GM13976 (cell line): ENCODE measurements at regions not wholly inside any gene's neighbourhood (a gene's known extent, or its start where the extent isn't known, plus 50 kb on each side); places are given as distances from the start of the nearest gene placed in this dataset.

Experiments used
- DNase-seq: peaks from one replicate; pipeline ENCODE4 v3.0.0; 2012; ENCODE audit warnings: low spot score
- in situ Hi-C: fragments of 300-500 bp; cut with MboI; formaldehyde crosslinking; loops from one replicate; pipeline ENCODE4 v1.12.0; 2022; ENCODE audit warnings: low sequenced_read_pairs, mixed read lengths, inconsistent platforms; ENCODE audit not compliant: unreplicated experiment
- TF ChIP-seq, protein P1 (sequence below): IDR thresholded peaks from 2 replicates; pipeline ENCODE4 v1.5.1; 2012; ENCODE audit warnings: borderline replicate concordance, mild to moderate bottlenecking; ENCODE audit not compliant: insufficient read depth; ENCODE audit errors: extremely low read depth, missing control alignments, control extremely low read depth

DNA sequence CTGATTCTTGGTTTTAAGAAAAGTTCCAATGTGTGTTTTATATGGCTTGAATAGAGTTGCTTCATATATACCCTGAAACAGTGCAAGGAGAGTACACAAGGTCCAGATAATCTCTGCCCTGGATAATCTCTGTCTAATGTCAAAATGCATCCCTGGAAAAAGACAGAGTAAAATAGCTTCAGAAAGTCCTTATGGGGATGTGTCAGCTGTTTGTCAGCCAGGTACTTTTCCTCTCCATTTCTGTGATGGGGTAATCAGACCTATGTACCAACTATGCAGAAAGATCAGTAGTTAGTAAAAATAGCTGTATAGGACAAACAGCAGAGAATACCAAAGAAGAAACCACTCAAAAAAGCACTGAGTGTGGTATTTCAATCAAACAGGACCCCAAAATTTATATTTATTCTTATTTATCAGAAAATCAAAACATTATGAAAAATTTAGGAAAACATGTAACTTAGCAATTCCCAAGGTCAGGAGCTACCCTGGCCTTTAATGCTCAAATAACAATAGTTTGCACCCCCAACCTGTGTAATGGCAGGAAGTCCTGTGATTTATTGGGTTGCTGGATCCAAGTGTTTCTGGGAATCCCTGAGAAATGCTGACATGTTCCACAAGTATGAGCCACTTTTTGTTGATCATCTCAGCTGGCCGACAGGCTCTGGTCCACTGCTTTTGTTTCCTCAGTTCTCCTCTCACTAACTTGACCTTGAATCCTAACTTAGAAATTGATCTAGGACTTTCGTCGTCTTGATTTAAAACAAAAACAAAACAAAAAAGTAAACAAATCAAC is 69.6 kb downstream of the MDH1 start:
- in situ Hi-C loops = no loop called here
- TF ChIP-seq, protein P1, sequence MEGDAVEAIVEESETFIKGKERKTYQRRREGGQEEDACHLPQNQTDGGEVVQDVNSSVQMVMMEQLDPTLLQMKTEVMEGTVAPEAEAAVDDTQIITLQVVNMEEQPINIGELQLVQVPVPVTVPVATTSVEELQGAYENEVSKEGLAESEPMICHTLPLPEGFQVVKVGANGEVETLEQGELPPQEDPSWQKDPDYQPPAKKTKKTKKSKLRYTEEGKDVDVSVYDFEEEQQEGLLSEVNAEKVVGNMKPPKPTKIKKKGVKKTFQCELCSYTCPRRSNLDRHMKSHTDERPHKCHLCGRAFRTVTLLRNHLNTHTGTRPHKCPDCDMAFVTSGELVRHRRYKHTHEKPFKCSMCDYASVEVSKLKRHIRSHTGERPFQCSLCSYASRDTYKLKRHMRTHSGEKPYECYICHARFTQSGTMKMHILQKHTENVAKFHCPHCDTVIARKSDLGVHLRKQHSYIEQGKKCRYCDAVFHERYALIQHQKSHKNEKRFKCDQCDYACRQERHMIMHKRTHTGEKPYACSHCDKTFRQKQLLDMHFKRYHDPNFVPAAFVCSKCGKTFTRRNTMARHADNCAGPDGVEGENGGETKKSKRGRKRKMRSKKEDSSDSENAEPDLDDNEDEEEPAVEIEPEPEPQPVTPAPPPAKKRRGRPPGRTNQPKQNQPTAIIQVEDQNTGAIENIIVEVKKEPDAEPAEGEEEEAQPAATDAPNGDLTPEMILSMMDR = no peak
- DNase-seq = no peak

DNA sequence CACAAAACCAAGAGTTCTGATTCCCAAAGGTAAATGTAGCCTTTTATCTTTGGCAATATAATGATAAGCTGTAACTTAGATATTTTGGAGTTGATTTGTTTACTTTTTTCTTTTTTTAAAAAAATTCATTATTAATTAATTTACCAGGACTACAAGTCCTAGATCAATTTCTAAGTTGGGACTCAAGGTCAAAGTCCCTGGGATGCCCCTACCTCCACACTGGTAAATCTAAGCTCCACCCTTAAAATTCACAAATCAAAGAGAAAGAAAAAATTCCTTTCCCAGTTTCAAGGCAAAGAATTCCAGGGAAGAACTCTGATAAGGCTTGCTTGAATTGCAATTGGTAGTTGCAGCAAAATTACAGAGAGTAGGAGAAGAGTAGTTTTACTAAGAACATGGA is 71.3 kb downstream of the MDH1 start:
- TF ChIP-seq, protein P1 = no peak
- in situ Hi-C loops = no loop called here

DNA sequence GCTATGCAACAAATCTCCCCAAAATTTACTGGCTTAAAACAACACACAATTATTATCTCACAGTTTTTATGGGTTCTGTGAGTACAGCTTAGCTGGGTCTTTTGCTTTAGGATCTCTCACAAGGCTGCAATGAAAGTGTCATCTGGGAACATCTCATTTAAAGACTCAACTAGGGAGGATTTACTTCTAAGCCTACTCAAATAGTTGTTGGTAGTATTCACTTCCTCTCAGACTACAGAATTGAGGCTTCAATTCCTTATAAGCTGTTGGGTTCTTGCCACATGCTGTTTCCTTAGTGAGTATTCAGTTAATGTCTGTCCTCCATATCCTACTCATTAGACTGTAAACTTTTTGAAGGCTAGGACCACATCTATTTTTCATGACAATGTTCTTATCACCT is 72.3 kb downstream of the MDH1 start:
- in situ Hi-C loops = no loop called here
- no peak for DNase-seq
- TF ChIP-seq, protein P1 = no peak

More for the DNA sequence above, 71.3 kb downstream of the MDH1 start:
- no peak for DNase-seq

DNA sequence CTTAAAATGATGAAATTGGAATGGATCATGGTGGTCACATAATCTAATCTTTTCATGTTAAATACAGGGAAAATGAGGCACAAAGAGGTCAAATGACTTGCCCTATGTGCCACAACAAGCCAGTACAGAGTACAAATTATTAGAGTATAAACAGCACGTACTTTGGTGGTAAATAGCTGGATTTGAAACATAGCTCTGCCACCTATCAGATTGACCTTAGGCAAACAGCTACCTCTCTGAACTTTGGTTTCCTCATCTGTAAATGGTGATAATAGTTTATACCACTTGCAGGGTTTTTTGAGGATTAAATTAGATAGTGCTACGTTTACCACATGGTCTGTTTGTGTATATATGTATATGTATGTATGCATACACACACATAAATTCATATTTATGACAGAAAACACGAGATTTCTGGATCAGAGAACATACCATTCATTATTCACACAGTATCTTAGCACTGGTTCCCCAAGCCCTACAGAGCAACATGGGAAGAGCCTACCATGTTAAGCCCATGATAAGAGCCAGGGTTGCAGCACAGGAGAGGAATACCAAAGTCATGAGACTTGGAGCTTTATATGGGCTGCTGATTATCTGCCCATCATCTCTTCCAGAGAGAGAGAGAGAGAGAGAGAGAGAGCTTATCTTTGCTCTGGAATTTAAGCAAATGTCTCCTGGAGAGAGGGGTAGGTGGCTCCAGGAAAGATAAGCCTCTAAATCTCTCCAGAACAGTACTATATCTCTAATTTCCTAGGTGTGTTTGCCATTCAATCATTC is 73.5 kb downstream of the MDH1 start:
- in situ Hi-C loops = no loop called here
- DNase-seq = no peak
- TF ChIP-seq, protein P1 = no peak

DNA sequence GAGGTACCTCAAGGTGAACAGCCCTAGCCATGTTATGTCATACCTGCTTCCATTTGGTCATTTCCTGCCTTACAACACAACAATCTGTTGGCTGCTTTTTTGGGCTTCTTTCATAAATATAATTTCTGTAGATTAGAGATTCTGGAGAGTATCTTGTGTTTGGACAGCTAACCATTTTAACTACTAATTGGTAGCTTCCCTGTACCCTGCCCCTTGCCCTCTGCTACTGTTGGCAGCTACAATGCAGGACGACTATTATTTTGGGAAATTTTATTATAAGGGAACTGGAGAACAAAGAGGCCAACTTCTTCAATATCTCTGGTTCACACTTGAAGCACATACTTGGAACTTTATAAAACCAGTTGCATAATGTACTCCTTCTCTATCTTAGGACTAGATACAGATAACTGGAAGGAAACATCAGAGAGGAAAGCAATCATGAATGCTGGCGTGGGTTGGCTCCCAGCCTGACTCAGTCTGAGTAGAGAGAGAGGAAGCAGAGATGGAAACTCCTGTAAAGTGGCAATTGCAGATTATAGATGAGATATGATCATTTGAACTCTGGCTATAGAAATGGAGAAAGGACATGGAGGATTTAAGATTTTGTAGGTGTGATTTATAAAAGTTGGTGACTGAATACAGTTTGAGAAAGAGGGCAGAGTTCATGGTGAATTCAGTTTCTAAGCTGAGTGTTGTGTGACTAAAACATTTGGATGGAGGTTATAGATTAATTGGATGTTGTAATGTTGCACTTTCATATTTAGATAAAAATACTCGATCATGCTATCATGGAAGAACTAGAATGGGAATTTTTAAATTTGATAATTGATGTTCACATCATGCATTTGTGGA is 74.5 kb downstream of the MDH1 start:
- in situ Hi-C loops = no loop called here
- no peak for DNase-seq
- TF ChIP-seq, protein P1 = no peak

DNA sequence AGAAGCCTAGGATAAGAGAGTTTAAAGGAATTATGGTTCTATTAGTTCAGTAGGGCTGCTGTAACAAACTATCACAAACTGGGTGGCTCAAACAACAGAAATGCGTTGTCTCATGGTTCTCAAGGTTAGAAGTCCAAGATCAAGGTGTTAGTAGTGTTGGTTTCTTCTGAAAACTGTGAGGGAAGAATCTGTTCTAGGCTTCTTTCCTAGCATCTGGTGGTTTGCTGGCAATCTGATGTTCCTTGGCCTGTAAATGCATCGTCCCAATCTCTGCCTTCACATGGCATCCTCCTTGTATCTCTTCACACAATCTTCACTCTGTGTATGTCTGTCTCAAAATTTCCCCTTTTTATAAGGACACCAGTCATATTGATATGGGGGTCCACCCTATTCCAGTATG is 76.3 kb downstream of the MDH1 start:
- in situ Hi-C loops = no loop called here
- TF ChIP-seq, protein P1 = no peak
- no peak for DNase-seq
